CD1c-positive myeloid dendritic cell (primary cell): ENCODE measurements at regions not wholly inside any gene's neighbourhood (a gene's known extent, or its start where the extent isn't known, plus 50 kb on each side); places are given as distances from the start of the nearest gene placed in this dataset.
A peak's percentile ranks its signal among the peaks of the same experiment; 100 is the strongest.

Source experiments
- DNase-seq: peaks from one replicate; pipeline ENCODE4 v3.0.0-alpha.2; 2016; ENCODE audit errors: extremely low spot score

GRCh38 chr10:10883737-10884136 lies 133.9 kb upstream of the CELF2 start:
- no peak for DNase-seq

- DNase-seq, result no peak
Measured at GRCh38 chr10:10886861-10887531, 130.7 kb upstream of the CELF2 start.

- DNase-seq, result no peak
Measured at GRCh38 chr10:10891124-10892082, 126.3 kb upstream of the CELF2 start.

GRCh38 chr10:10892290-10892875 lies 125.3 kb upstream of the CELF2 start:
- no peak for DNase-seq

GRCh38 chr10:10897400-10897799 lies 120.3 kb upstream of the CELF2 start:
- no peak for DNase-seq

- DNase-seq, result no peak
Measured at GRCh38 chr10:10901906-10902305, 115.8 kb upstream of the CELF2 start.

GRCh38 chr10:10902951-10903350 lies 114.7 kb upstream of the CELF2 start:
- no peak for DNase-seq

- DNase-seq, result no peak
Measured at GRCh38 chr10:10903620-10904019, 114.1 kb upstream of the CELF2 start.

GRCh38 chr10:10910634-10911033 lies 107.0 kb upstream of the CELF2 start:
- DNase-seq, result no peak

- no peak for DNase-seq
Measured at GRCh38 chr10:10911035-10911434, 106.6 kb upstream of the CELF2 start.

GRCh38 chr10:10911471-10911921 lies 106.2 kb upstream of the CELF2 start:
- peak; percentile 15 for DNase-seq

GRCh38 chr10:10914144-10914543 lies 103.5 kb upstream of the CELF2 start:
- no peak for DNase-seq

- no peak for DNase-seq
Measured at GRCh38 chr10:10915215-10915614, 102.5 kb upstream of the CELF2 start.

GRCh38 chr10:10917031-10917430 lies 100.6 kb upstream of the CELF2 start:
- no peak for DNase-seq

GRCh38 chr10:10919976-10920375 lies 97.7 kb upstream of the CELF2 start:
- no peak for DNase-seq

- DNase-seq, result no peak
Measured at GRCh38 chr10:10921826-10922461, 95.7 kb upstream of the CELF2 start.

GRCh38 chr10:10923029-10923651 lies 94.5 kb upstream of the CELF2 start:
- no peak for DNase-seq

GRCh38 chr10:10925667-10926066 lies 92.0 kb upstream of the CELF2 start:
- DNase-seq, result no peak

- no peak for DNase-seq
Measured at GRCh38 chr10:10927608-10928007, 90.1 kb upstream of the CELF2 start.

GRCh38 chr10:10930979-10931743 lies 86.5 kb upstream of the CELF2 start:
- DNase-seq, result no peak

- no peak for DNase-seq
Measured at GRCh38 chr10:10935032-10935431, 82.6 kb upstream of the CELF2 start.
